HG02588 (cell line): ENCODE measurements at regions not wholly inside any gene's neighbourhood (a gene's known extent, or its start where the extent isn't known, plus 50 kb on each side); places are given as distances from the start of the nearest gene placed in this dataset.

Source experiments
- ATAC-seq: cut with Tn5 transposase; IDR thresholded peaks from one replicate; pipeline ENCODE4 v1.9.1; 2021; ENCODE audit warnings: mild to moderate bottlenecking, moderate library complexity; ENCODE audit not compliant: unreplicated experiment

- ATAC-seq, result no peak
Measured at GRCh38 chr2:67854103-67854743, 208.6 kb downstream of the C1D start.

- ATAC-seq, result no peak
Measured at GRCh38 chr2:67854798-67855197, 208.0 kb downstream of the C1D start.

- ATAC-seq, result no peak
Measured at GRCh38 chr2:67856866-67857265, 205.9 kb downstream of the C1D start.

GRCh38 chr2:67857836-67858235, 205.0 kb downstream of the C1D start:
- no peak for ATAC-seq

GRCh38 chr2:67858886-67859285, 203.9 kb downstream of the C1D start:
- ATAC-seq, result no peak

- ATAC-seq, result no peak
Measured at GRCh38 chr2:67865917-67866316, 196.9 kb downstream of the C1D start.

GRCh38 chr2:67867735-67868134, 195.1 kb downstream of the C1D start:
- ATAC-seq, result no peak

- no peak for ATAC-seq
Measured at GRCh38 chr2:67871686-67872412, 191.0 kb downstream of the C1D start.

- ATAC-seq, result no peak
Measured at GRCh38 chr2:67872481-67872880, 190.3 kb downstream of the C1D start.

- no peak for ATAC-seq
Measured at GRCh38 chr2:67873916-67874315, 188.9 kb downstream of the C1D start.

- ATAC-seq, result no peak
Measured at GRCh38 chr2:67876176-67876575, 186.6 kb downstream of the C1D start.

GRCh38 chr2:67877301-67877700, 185.5 kb downstream of the C1D start:
- ATAC-seq, result no peak

GRCh38 chr2:67878743-67879142, 184.1 kb downstream of the C1D start:
- no peak for ATAC-seq

- ATAC-seq, result no peak
Measured at GRCh38 chr2:67879586-67880290, 183.1 kb downstream of the C1D start.

GRCh38 chr2:67880291-67880761, 182.5 kb downstream of the C1D start:
- ATAC-seq, result no peak

- no peak for ATAC-seq
Measured at GRCh38 chr2:67881816-67882215, 181.0 kb downstream of the C1D start.

GRCh38 chr2:67883316-67884087, 179.3 kb downstream of the C1D start:
- no peak for ATAC-seq

- ATAC-seq, result no peak
Measured at GRCh38 chr2:67888351-67889005, 174.3 kb downstream of the C1D start.

GRCh38 chr2:67889056-67889455, 173.7 kb downstream of the C1D start:
- no peak for ATAC-seq

GRCh38 chr2:67891642-67892041, 171.2 kb downstream of the C1D start:
- ATAC-seq, result no peak
